ENCODE measurements at regions not wholly inside any gene's neighbourhood (a gene's known extent, or its start where the extent isn't known, plus 50 kb on each side); places are given as distances from the start of the nearest gene placed in this dataset.

GRCh38 chr21:23660560-23660959 lies 1946.7 kb downstream of the MRPL39 start:
- H3K9ac ChIP-seq (ENCODE audit: low read depth, low read length, poor library complexity, severe bottlenecking) = no peak overlapping the region
- TF ChIP-seq CTCF (conservative IDR thresholded peaks at IDR 0.05; ENCODE audit: low read length) = no peak
- no peak for TF ChIP-seq EZH2phosphoT487 (IDR thresholded peaks at IDR 0.05; ENCODE audit: borderline replicate concordance)

GRCh38 chr21:23644768-23645167 lies 1962.5 kb downstream of the MRPL39 start:
- H2AFZ ChIP-seq (ENCODE audit: low read length) = no peak overlapping the region
- no peaks in the 10 kb centered on the region for H3K27me3 ChIP-seq (ENCODE audit: insufficient read depth, low read length, poor library complexity, severe bottlenecking)
- no peak overlapping the region for H3K4me3 ChIP-seq (ENCODE audit: low read length, poor library complexity, severe bottlenecking)

More at GRCh38 chr21:23660560-23660959, 1946.7 kb downstream of the MRPL39 start:
- H3K79me2 ChIP-seq (ENCODE audit: insufficient read depth, low read length) = no peaks in the 10 kb centered on the region
- no peaks in the 10 kb centered on the region for H4K20me1 ChIP-seq (ENCODE audit: insufficient read depth, low read length, poor library complexity, severe bottlenecking)
- H3K36me3 ChIP-seq (ENCODE audit: insufficient read depth, low read length) = no peaks in the 10 kb centered on the region
- no peak overlapping the region for H3K4me2 ChIP-seq (ENCODE audit: low read depth, low read length, poor library complexity, severe bottlenecking)
- H3K4me1 ChIP-seq (ENCODE audit: insufficient read depth, low read length, poor library complexity, severe bottlenecking) = no peaks in the 10 kb centered on the region
- H2AFZ ChIP-seq (ENCODE audit: low read length) = no peak overlapping the region
- no peaks in the 10 kb centered on the region for H3F3A ChIP-seq (ENCODE audit: low read depth)
- no peaks in the 10 kb centered on the region for H3K9me2 ChIP-seq (replicated peaks; ENCODE audit: low read depth, low read length)
- no peaks in the 10 kb centered on the region for H3K27me3 ChIP-seq (ENCODE audit: insufficient read depth, low read length, poor library complexity, severe bottlenecking)
- no peak overlapping the region for H3K4me3 ChIP-seq (ENCODE audit: low read length, poor library complexity, severe bottlenecking)
- H3K9me3 ChIP-seq (ENCODE audit: insufficient read depth, low read depth, low read length) = no peaks in the 10 kb centered on the region

GRCh38 chr21:23639721-23640120 lies 1967.6 kb downstream of the MRPL39 start:
- Histone ChIP-seq H3K79me2 (ENCODE audit: insufficient read depth, low read length) (no peaks in the 10 kb centered on the region), H3K4me2 (ENCODE audit: low read depth, low read length, poor library complexity, severe bottlenecking) (no peak overlapping the region), H3K36me3 (ENCODE audit: insufficient read depth, low read length) (no peaks in the 10 kb centered on the region), H3K9ac (ENCODE audit: low read depth, low read length, poor library complexity, severe bottlenecking) (no peak overlapping the region), H3K27me3 (ENCODE audit: insufficient read depth, low read length, poor library complexity, severe bottlenecking) (no peaks in the 10 kb centered on the region), H3K4me3 (ENCODE audit: low read length, poor library complexity, severe bottlenecking) (no peak overlapping the region), H3F3A (ENCODE audit: low read depth) (no peaks in the 10 kb centered on the region), H3K4me1 (ENCODE audit: insufficient read depth, low read length, poor library complexity, severe bottlenecking) (no peaks in the 10 kb centered on the region), H4K20me1 (ENCODE audit: insufficient read depth, low read length, poor library complexity, severe bottlenecking) (no peaks in the 10 kb centered on the region), H3K9me3 (ENCODE audit: insufficient read depth, low read depth, low read length) (no peaks in the 10 kb centered on the region), H3K9me2 (replicated peaks; ENCODE audit: low read depth, low read length) (no peaks in the 10 kb centered on the region), H2AFZ (ENCODE audit: low read length) (no peak overlapping the region)
- no peak for TF ChIP-seq CTCF (conservative IDR thresholded peaks at IDR 0.05; ENCODE audit: low read length)
- TF ChIP-seq EZH2phosphoT487 (IDR thresholded peaks at IDR 0.05; ENCODE audit: borderline replicate concordance) = no peak

More at GRCh38 chr21:23644768-23645167, 1962.5 kb downstream of the MRPL39 start:
- no peaks in the 10 kb centered on the region for H3K36me3 ChIP-seq (ENCODE audit: insufficient read depth, low read length)
- no peaks in the 10 kb centered on the region for H3K9me3 ChIP-seq (ENCODE audit: insufficient read depth, low read depth, low read length)
- no peaks in the 10 kb centered on the region for H4K20me1 ChIP-seq (ENCODE audit: insufficient read depth, low read length, poor library complexity, severe bottlenecking)
- H3K9ac ChIP-seq (ENCODE audit: low read depth, low read length, poor library complexity, severe bottlenecking) = no peak overlapping the region
- H3F3A ChIP-seq (ENCODE audit: low read depth) = no peaks in the 10 kb centered on the region
- H3K4me1 ChIP-seq (ENCODE audit: insufficient read depth, low read length, poor library complexity, severe bottlenecking) = no peaks in the 10 kb centered on the region
- H3K79me2 ChIP-seq (ENCODE audit: insufficient read depth, low read length) = no peaks in the 10 kb centered on the region
- no peaks in the 10 kb centered on the region for H3K9me2 ChIP-seq (replicated peaks; ENCODE audit: low read depth, low read length)
- TF ChIP-seq EZH2phosphoT487 (IDR thresholded peaks at IDR 0.05; ENCODE audit: borderline replicate concordance) (no peak), CTCF (conservative IDR thresholded peaks at IDR 0.05; ENCODE audit: low read length) (no peak)
- H3K4me2 ChIP-seq (ENCODE audit: low read depth, low read length, poor library complexity, severe bottlenecking) = no peak overlapping the region

Data from Loucy (cell line).